Stimulated activated naive CD8-positive, alpha-beta T cell treated with anti-CD3 and anti-CD28 coated beads, Interleukin-15, amount 100 ng/mL, for 72 hours (primary cell): ENCODE measurements at regions not wholly inside any gene's neighbourhood (a gene's known extent, or its start where the extent isn't known, plus 50 kb on each side); places are given as distances from the start of the nearest gene placed in this dataset.

Experiments
- ATAC-seq: fragments of 150-1000 bp; cut with Tn5 transposase; 2 replicates; pipeline ENCODE4 v1.10.0; 2021; ENCODE audit warnings: mild to moderate bottlenecking, moderate library complexity
- DNase-seq, 2 donors: peaks; one replicate each; pipeline ENCODE4 v3.0.0; 2021 to 2022
- H3K27ac Mint-ChIP-seq, 2 donors: one replicate each; pipeline ENCODE4 v1.8.0; 2022; ENCODE audit warnings: mild to moderate bottlenecking in 2 of 2, mixed read lengths in 2 of 2, moderate library complexity in 2 of 2
- H3K27me3 Mint-ChIP-seq: one replicate; pipeline ENCODE4 v1.8.0; 2022; ENCODE audit warnings: mixed read lengths
- H3K4me1 Mint-ChIP-seq: one replicate; pipeline ENCODE4 v1.8.0; 2022; ENCODE audit warnings: mild to moderate bottlenecking, mixed read lengths
- H3K4me3 Mint-ChIP-seq, 2 donors: one replicate each; pipeline ENCODE4 v1.8.0; 2022; ENCODE audit warnings: mild to moderate bottlenecking in 2 of 2, mixed read lengths in 2 of 2, moderate library complexity in 1 of 2
- H3K9me3 Mint-ChIP-seq, 2 donors: one replicate each; pipeline ENCODE4 v1.8.0; 2022; ENCODE audit warnings: mixed read lengths in 2 of 2

DNA sequence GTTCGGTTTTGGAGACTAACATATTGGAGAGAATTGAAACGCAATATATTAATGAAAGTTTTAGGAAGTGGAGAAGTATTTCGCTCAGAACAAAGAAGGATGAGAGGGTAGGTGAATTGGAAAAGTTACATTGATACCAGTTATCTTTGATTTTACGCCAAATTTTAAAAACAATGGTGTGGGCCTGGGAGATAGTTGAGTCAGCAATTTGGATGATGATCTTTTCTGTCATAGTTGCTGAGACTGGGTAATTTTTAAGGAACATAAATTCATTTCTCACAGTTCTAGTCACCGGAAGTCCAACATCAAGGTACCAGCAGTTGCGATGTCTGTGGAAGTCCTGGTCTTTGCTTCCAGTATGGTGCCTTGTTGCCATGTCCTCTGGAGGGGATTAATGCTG, 644.8 kb upstream of the LCORL start:
- no peak overlapping the region for H3K27ac Mint-ChIP-seq
- H3K4me1 Mint-ChIP-seq = no peaks in the 10 kb centered on the region
- H3K9me3 Mint-ChIP-seq = no peaks in the 10 kb centered on the region
- no peaks in the 10 kb centered on the region for H3K27me3 Mint-ChIP-seq
- no peak for DNase-seq
- no peak for ATAC-seq
- no peak overlapping the region for H3K4me3 Mint-ChIP-seq

DNA sequence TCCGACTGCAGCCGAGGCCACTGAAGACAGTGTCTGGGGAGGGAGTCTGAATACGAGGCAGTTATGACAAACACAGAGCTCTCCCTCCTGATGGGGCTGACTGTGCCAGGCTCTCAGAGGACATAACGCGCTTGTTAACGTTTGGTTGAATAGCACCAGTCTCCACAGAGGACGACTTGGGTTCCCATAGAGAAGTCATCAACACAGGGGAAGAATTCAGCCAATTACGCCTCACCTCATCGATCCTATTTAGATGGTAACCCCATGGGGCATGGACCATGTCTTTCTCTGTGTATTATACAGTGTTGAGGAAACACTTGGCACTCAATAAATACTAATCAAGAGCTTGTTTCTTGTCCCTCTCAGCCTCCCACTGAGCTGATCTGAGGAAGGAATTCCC, 642.6 kb upstream of the LCORL start:
- no peak for ATAC-seq
- no peaks in the 10 kb centered on the region for H3K4me1 Mint-ChIP-seq

DNA sequence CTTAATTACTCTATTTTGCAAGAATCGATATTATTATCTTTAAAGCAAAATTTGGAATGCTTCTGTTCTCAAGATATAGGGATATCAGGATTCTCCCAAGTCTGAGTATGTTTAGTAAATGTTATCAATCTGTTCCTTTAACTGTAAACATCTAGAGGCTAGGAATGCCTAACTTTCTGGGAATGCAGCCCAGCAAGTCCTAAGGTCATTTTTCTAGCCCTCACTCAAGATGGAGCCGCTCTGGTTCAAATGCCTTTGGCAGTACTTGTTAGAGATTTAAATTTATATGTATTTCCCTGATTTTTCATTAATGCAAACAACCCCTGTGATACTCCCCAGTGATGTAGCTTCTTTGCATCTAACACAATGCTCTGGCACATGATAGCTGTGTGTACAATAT, 623.8 kb upstream of the LCORL start:
- DNase-seq = no peak
- H3K9me3 Mint-ChIP-seq = peaks cover 19 to 23% of the 10 kb centered on the region in 2 donors
- no peaks in the 10 kb centered on the region for H3K4me1 Mint-ChIP-seq
- no peak overlapping the region for H3K27ac Mint-ChIP-seq
- H3K27me3 Mint-ChIP-seq = no peaks in the 10 kb centered on the region
- no peak for ATAC-seq
- no peak overlapping the region for H3K4me3 Mint-ChIP-seq

More for the DNA sequence above, 642.6 kb upstream of the LCORL start:
- Mint-ChIP-seq H3K27me3 (no peaks in the 10 kb centered on the region), H3K27ac (no peak overlapping the region), H3K9me3 (no peaks in the 10 kb centered on the region), H3K4me3 (no peak overlapping the region)
- DNase-seq = no peak

DNA sequence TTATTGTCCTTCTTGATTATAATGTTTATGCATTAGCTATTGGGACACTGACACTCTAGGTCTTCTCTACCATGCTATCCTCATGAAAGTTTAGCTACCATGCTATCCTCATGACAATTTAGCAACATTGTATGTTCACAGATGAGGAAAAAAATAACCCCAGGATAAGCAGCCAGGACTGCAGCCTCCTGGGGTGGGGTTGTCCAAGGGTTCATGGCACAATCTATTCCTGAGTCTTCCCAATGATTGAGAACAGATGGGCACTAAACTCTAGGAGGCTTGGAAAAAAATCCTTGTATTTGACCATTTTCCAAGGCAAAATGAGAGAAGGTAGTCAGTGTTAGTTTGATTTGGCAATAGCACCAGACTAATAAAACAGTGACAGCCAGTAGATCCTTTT, 619.8 kb upstream of the LCORL start:
- Mint-ChIP-seq H3K4me3 (no peak overlapping the region), H3K4me1 (no peaks in the 10 kb centered on the region), H3K9me3 (peaks cover 0 to 4% of the 10 kb centered on the region in 2 donors), H3K27me3 (no peaks in the 10 kb centered on the region), H3K27ac (no peak overlapping the region)
- no peak for DNase-seq
- ATAC-seq = no peak

DNA sequence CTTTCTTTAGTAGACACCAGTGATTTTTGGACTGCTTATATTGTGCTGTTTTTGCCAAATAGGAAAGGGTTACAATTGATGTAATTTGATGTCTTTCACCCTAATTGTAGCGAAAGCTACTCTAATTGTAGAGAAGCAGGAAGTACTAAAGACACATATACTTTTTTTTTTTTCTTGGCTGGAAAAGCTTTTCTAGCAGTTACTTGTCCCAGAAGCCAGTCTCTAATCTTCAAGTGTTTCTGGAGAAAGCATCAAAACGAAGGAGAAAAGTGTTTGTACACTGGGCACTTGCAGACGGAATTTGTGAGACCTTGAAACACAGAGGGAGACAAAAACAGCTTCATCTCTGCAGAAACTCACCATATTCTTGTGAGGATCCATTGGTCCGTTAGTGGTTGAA, 616.5 kb upstream of the LCORL start:
- no peaks in the 10 kb centered on the region for H3K4me1 Mint-ChIP-seq
- no peak for DNase-seq
- no peak overlapping the region for H3K27ac Mint-ChIP-seq
- no peaks in the 10 kb centered on the region for H3K27me3 Mint-ChIP-seq
- ATAC-seq = no peak
- no peak overlapping the region for H3K4me3 Mint-ChIP-seq
- H3K9me3 Mint-ChIP-seq = no peaks in the 10 kb centered on the region

DNA sequence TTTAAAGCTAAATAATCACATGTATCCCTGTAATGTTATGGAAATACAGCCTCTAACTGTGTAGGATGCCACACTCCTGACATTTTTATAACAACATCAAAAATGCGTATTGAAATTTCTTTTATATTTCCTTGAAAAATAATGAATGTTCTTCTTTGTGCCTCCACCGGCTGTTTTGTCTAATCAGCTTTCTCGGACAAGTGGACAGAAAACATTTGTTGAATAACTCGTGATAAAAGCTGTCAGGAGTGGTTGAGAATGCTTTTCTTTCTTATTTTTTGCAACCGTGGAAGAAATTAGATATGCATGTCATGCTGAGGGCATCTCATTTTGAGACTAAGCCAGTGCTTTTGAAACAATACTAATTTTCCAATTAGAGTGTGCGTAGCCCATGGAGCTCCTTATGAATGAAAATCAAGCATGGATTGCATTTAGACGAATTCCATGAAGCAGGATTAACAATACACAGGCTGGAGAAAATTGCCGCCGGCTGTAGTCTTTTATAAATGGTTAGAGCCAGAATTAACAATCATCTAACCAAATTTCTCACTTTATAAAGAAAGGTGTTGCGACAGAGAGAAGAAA, 614.5 kb upstream of the LCORL start:
- H3K4me1 Mint-ChIP-seq = no peaks in the 10 kb centered on the region
- no peak overlapping the region for H3K27ac Mint-ChIP-seq
- H3K4me3 Mint-ChIP-seq = no peak overlapping the region
- DNase-seq = no peak
- H3K27me3 Mint-ChIP-seq = no peaks in the 10 kb centered on the region
- no peaks in the 10 kb centered on the region for H3K9me3 Mint-ChIP-seq
- ATAC-seq = no peak

DNA sequence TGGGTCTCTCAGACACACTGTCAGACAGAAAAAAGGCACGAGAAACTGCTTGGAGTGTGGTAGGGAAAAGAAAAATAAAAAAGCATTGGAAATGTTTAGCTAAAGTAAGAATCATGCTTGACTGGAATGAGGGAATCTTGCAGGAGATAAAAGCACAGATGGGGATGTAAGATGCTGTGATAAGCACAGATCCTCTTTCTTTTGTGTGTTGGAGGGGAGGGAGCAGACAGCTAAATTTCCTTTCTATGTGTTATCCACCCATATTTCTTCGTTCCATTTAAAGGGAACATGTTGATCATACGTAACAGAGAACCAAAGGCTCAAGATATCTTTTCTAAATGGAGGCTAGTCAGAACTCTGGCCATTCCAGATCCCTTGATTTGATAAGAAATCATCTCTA, 614.0 kb upstream of the LCORL start:
- Mint-ChIP-seq H3K4me3 (no peak overlapping the region), H3K9me3 (no peaks in the 10 kb centered on the region), H3K4me1 (no peaks in the 10 kb centered on the region), H3K27me3 (no peaks in the 10 kb centered on the region), H3K27ac (no peak overlapping the region)
- no peak for DNase-seq
- no peak for ATAC-seq

DNA sequence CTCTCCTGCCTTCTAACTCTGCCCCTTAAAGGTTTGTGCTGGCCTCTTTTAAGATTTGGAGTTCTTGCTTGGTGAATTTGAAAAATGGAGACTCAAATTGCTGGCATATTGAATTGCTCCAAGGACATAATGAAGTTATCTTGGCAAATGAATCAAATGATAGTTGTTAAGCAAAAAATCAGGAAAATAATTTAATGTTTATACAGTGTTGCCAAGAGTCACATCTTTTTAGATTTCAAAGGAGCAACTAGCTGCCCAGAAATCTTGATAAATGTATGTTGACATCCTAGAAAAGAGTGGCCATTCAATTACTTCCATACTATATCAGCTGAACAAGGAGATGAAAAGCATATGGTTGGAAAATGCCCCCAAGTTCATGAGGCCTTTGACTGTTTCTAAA, 610.0 kb upstream of the LCORL start:
- Mint-ChIP-seq H3K9me3 (no peaks in the 10 kb centered on the region), H3K27ac (peak overlapping the region in 1 of 2 donors; percentile 33), H3K4me1 (no peaks in the 10 kb centered on the region), H3K27me3 (no peaks in the 10 kb centered on the region), H3K4me3 (no peak overlapping the region)
- ATAC-seq = no peak
- no peak for DNase-seq

DNA sequence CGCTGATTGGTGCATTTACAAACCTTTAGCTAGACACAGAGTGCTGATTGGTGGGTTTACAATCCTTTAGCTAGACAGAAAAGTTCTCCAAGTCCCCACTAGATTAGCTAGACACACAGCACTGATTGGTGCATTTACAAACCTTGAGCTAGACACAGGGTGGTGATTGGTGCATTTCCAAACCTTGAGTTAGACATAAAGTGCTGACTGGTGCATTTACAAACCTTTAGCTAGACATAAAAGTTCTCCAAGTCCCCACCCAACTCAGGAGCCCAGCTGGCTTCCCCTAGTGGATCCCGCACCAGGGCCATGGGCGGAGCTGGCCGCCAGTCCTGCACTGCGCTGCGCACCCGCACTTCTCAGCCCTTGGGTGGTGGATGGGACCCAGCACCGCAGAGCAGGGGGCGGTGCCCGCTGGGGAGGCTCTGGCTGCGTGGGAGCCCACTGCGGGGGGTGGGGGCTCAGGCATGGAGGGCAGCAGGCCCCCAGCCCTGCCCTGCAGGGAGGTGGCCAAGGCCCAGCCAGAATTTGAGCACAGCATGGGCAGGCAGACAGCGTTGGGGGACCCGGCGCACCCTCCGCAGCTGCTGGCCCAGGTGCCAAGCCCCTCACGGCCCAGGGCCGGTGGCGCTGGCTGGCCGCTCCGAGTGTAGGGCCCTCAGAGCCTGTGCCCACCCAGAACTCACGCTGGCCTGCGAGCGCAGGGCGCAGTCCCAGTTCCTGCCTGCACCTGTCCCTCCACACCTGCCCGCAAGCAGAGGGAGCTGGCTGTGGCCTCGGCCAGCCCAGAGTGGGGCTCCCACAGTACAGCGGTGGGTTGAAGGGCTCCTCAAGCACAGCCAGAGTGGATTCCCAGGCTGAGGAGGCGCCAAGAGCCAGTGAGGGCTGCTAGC, 608.9 kb upstream of the LCORL start:
- Mint-ChIP-seq H3K4me1 (no peaks in the 10 kb centered on the region), H3K27me3 (no peaks in the 10 kb centered on the region), H3K4me3 (no peak overlapping the region), H3K9me3 (no peaks in the 10 kb centered on the region), H3K27ac (no peak overlapping the region)
- ATAC-seq = peak; percentile 66
- no peak for DNase-seq

DNA sequence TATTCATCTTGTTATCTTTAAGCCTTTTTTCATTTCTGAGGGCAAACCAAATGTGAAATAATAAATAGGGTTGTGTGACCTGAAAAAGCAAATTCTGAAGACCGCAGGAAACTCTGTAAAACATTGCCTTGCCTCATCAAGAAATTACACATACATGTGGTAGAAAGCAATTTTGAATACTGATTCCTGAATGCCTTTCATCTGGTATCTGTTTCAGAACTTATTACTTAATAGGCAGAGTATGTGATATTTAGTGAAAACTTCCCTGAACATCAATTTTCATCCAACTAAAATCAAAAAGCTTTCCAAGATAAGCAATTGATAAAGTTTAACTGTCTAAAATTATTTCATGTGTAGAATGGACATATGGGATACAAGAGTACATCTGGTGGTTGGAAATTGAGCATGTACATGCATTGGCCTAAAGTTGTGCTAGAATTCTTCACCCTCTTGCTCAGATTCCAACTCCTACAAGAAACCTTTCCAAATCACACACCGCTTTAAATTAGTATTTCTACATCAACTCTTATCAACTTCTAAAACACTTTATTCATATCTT, 606.0 kb upstream of the LCORL start:
- no peaks in the 10 kb centered on the region for H3K4me1 Mint-ChIP-seq
- H3K9me3 Mint-ChIP-seq = no peaks in the 10 kb centered on the region
- peaks cover 8% of the 10 kb centered on the region for H3K27me3 Mint-ChIP-seq
- DNase-seq (no peak), ATAC-seq (no peak)
- no peak overlapping the region for H3K4me3 Mint-ChIP-seq
- H3K27ac Mint-ChIP-seq = no peak overlapping the region

DNA sequence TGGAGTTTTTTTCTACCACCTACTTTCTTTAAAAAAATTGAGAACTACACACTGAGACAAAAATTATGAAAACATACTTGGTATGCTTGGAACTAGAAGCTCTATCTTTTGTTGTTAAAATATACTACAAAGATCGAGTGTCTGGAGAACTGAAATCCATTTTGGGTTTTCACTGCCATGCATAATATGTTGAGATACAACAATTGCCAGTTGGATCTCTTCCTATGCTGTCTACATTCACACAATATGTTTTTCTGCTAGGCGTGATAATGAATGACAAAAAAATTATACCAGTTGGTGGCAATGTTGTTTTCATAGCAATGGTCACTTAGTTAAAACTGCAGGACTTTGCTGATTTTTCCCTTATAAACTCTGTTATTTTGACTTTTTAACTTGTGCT, 605.4 kb upstream of the LCORL start:
- DNase-seq (no peak), ATAC-seq (no peak)
- no peaks in the 10 kb centered on the region for H3K4me1 Mint-ChIP-seq
- H3K9me3 Mint-ChIP-seq = no peaks in the 10 kb centered on the region
- no peak overlapping the region for H3K27ac Mint-ChIP-seq
- no peak overlapping the region for H3K4me3 Mint-ChIP-seq
- peaks cover 8% of the 10 kb centered on the region for H3K27me3 Mint-ChIP-seq

DNA sequence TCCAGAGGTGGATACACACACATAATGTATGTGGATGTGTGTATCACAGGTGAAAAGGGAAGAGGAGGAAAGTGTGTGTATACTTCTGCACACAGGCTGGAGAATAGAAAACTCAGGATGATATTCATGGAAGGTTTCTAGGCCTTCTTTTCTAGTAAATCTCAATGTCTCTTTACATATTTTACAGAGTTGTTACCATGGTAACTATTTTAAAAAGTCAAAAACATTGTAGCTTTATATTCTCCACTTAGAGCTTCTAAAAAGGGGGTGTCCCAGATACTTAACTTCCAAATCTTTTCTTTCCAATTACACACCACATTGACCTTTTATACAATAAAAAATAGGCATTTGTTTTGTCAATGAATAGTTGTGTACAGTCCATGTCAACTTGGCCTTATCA, 604.8 kb upstream of the LCORL start:
- no peaks in the 10 kb centered on the region for H3K4me1 Mint-ChIP-seq
- peaks cover 8% of the 10 kb centered on the region for H3K27me3 Mint-ChIP-seq
- no peak for ATAC-seq
- H3K9me3 Mint-ChIP-seq = no peaks in the 10 kb centered on the region
- no peak overlapping the region for H3K27ac Mint-ChIP-seq
- no peak for DNase-seq
- no peak overlapping the region for H3K4me3 Mint-ChIP-seq

DNA sequence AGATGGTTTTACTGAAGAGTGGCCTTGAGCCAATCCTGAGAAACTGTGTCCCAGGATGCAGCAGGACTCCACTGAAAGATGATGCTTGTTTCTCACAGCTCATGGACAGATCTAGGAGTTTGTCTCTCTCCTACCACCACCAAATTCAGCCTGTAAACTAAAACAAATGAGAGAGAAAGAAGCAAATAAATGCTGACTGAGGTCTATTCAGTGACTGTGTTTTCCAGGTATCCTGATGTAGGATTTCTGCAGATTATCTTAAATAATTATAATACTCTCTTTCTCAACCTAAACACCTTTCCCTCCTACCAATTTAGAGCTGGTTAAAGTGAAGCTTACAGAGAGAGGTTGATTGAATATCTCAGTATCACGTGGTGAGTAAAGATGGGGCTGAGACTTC, 599.6 kb upstream of the LCORL start:
- H3K27me3 Mint-ChIP-seq = peaks cover 8% of the 10 kb centered on the region
- H3K27ac Mint-ChIP-seq = no peak overlapping the region
- no peaks in the 10 kb centered on the region for H3K9me3 Mint-ChIP-seq
- H3K4me1 Mint-ChIP-seq = no peaks in the 10 kb centered on the region
- no peak for ATAC-seq
- DNase-seq = no peak
- no peak overlapping the region for H3K4me3 Mint-ChIP-seq

DNA sequence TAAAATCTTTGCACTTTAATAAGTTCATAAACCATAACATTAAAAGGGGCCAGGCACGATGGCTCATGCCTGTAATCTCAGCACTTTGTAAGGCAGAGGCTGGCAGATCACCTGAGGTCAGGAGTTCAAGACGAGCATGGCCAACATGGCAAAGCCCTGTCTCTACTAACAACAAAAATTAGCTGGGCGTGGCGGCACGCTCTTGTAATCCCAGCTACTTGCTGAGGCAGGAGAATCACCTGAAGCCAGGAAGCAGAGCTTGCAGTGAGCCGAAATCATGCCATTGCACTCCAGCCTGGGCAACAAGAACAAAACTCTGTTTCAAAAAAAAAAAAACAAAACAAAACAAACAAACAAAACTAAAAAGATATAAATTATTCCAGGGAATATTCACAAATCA, 595.2 kb upstream of the LCORL start:
- Mint-ChIP-seq H3K27ac (no peak overlapping the region), H3K27me3 (no peaks in the 10 kb centered on the region), H3K4me1 (no peaks in the 10 kb centered on the region), H3K4me3 (no peak overlapping the region), H3K9me3 (no peaks in the 10 kb centered on the region)
- ATAC-seq = no peak
- DNase-seq = no peak

DNA sequence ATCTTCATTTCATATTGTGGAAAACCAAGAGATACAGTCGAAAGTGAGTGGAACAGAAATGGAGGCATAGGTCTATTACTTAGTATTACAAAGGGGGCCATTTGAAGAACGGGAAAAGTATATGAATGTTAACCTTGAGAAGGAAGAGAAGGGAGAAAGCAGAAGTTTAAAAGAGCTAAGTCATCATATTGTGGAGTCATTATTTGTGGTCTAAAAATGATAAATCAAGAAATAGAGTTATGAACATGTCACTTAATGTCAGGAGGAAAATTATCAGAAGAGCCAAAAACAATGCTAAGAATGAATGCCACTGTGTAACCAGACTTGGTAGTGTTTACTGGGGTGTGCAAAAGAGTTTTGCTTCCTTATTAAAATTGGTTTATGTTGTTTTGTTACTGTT, 589.5 kb upstream of the LCORL start:
- Mint-ChIP-seq H3K27ac (peak overlapping the region in 1 of 2 donors; percentile 55), H3K4me3 (no peak overlapping the region)

DNA sequence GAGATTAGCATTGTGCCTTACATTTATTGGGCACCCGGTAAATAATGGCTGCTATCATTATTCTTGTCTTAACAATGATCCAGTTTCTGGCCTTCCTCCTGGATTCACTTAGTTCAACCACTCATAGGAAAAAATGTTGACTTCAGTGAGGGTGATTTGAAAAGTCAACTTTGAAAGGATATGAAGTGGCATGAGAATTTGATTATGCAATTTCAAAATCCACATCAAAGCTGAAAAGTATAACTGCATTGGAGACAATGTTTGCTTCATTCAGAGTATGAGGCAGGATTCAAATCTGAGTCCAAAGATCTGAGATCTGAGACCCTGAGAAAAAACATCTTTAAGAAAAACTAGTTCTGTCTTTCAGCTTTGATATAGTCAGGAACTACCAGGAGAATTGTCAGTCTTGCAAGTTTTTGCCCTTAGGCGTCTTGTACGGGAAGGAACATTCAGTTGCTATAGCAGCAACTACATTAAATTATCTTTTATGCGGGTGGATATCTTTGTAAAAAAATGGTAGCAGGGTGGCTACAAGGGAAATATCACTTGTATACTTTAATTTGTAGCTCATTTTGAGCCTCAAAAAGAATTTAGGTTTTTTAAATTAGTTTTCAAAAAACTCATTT, 587.5 kb upstream of the LCORL start:
- H3K27me3 Mint-ChIP-seq = no peaks in the 10 kb centered on the region
- no peak for DNase-seq
- no peak overlapping the region for H3K27ac Mint-ChIP-seq
- H3K4me1 Mint-ChIP-seq = no peaks in the 10 kb centered on the region
- no peak for ATAC-seq
- H3K9me3 Mint-ChIP-seq = peaks cover 0 to 7% of the 10 kb centered on the region in 2 donors
- no peak overlapping the region for H3K4me3 Mint-ChIP-seq

More for the DNA sequence above, 589.5 kb upstream of the LCORL start:
- peaks cover 0 to 7% of the 10 kb centered on the region in 2 donors for H3K9me3 Mint-ChIP-seq
- H3K4me1 Mint-ChIP-seq = no peaks in the 10 kb centered on the region
- H3K27me3 Mint-ChIP-seq = no peaks in the 10 kb centered on the region
- ATAC-seq (no peak), DNase-seq (no peak)
